HG02938 (cell line): ENCODE measurements at regions not wholly inside any gene's neighbourhood (a gene's known extent, or its start where the extent isn't known, plus 50 kb on each side); places are given as distances from the start of the nearest gene placed in this dataset.

Experiments
- ATAC-seq: cut with Tn5 transposase; IDR thresholded peaks from one replicate; pipeline ENCODE4 v1.9.1; 2021; ENCODE audit warnings: mild to moderate bottlenecking, moderate library complexity; ENCODE audit not compliant: unreplicated experiment

- no peak for ATAC-seq
Observed at GRCh38 chr7:34457329-34457728, 200.7 kb upstream of the NPSR1 start.

- ATAC-seq: no peak
Observed at GRCh38 chr7:34463830-34464229, 194.2 kb upstream of the NPSR1 start.

DNA sequence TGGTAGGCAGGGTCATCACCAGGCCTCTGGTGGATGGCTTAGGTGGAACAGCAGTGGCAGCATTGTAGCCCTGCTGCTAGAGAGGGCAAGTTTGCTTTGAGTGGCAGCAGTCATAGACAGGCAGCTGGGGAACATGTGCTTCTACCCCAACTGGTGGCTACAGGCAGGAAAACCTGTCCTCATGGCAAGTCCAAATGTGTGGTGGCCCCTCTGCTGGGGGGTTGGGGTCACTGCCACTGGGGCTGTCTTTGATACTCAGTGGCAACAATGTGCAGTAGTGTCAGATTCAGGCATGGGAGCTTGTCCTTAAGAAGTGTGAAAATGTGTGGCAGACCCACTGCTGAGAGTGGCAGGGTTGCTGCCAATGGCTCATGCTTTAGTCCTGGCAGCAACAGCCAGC, 186.2 kb upstream of the NPSR1 start:
- no peak for ATAC-seq

GRCh38 chr7:34486371-34486770, 171.6 kb upstream of the NPSR1 start:
- no peak for ATAC-seq

GRCh38 chr7:34487391-34488115, 170.5 kb upstream of the NPSR1 start:
- no peak for ATAC-seq

DNA sequence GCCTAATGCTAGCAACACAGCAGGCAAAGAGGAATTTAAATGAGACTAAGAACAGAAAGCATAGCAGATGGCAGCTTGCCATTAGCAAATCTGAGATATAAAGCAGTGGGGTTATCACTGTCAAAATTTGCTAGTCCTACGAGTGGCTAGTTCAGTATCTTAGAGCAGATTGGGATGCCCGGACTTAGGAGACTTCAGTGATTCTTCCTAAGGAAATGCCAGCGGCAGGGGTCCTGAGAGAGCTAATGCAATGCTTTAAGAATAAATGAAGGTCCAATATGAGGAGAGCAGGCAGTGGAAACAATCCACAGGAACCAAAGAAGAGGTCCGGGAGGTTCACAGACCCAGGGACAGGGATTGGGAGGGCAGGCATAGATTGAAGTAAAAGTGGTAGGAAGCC, 169.3 kb upstream of the NPSR1 start:
- no peak for ATAC-seq

GRCh38 chr7:34491899-34492298, 166.1 kb upstream of the NPSR1 start:
- ATAC-seq: no peak

- no peak for ATAC-seq
Observed at GRCh38 chr7:34493752-34494151, 164.3 kb upstream of the NPSR1 start.

GRCh38 chr7:34497153-34497777, 160.8 kb upstream of the NPSR1 start:
- ATAC-seq: no peak

DNA sequence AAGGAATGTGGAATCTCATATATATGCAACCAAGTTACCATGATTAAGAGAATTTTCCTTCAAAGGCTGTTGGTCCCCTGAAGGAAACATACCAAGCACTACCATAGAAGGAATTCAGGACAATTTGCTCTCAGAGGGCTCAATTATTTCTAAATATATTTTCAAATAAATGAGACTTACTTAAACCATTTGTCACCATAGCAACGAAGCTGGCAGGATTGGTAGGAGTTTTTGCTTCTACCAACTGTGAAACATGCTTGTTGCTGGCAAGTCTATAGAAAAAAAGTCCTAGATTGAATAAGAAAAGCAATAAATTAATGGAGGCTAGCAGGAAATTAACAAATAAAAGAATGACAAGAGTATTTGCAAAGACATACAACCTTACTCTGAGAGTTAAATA, 156.9 kb upstream of the NPSR1 start:
- ATAC-seq: no peak

- no peak for ATAC-seq
Observed at GRCh38 chr7:34507191-34507590, 150.8 kb upstream of the NPSR1 start.

GRCh38 chr7:34523226-34523918, 134.6 kb upstream of the NPSR1 start:
- no peak for ATAC-seq

DNA sequence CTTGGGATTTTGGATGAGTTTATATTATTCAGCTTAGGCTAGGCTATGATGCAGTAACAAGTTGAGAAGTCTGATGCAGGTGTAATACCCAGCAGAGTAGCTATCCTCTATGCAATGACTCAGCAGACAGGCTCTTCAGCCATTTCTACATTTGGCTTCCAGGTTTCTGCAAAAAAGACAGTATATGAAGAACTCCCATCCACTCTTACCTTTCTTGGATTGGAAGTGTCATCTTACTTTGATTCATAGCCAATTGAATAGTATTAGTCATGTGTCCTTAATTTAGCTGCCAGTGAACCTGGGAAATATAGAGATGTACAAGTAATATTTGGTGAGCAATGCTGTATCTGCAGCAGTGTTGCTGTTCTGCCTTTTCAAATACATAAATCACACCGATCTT, 127.8 kb upstream of the NPSR1 start:
- ATAC-seq: no peak

- no peak for ATAC-seq
Observed at GRCh38 chr7:34539003-34539402, 119.0 kb upstream of the NPSR1 start.

- ATAC-seq: no peak
Observed at GRCh38 chr7:34544621-34545020, 113.4 kb upstream of the NPSR1 start.

GRCh38 chr7:34550996-34551395, 107.0 kb upstream of the NPSR1 start:
- ATAC-seq: no peak

- no peak for ATAC-seq
Observed at GRCh38 chr7:34552502-34552901, 105.5 kb upstream of the NPSR1 start.

DNA sequence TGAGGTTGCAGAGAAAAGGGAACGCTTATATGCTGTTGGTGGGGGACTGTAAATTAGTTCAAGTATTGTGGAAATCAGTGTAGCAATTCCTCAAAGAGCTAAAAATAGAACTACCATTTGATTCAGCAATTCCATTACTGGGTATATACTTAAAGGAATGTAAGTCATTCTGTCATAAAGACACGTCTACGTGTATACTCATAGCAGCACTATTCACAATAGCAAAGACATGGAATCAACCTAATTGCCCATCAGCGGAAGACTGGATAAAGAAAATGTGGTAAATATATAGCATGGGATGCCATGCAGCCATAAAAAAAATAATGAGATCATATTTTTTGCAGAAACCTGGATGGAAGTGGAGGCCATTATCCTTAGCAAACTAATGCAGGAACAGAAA, 100.0 kb upstream of the NPSR1 start:
- ATAC-seq: no peak

- no peak for ATAC-seq
Observed at GRCh38 chr7:34564091-34564490, 93.9 kb upstream of the NPSR1 start.

DNA sequence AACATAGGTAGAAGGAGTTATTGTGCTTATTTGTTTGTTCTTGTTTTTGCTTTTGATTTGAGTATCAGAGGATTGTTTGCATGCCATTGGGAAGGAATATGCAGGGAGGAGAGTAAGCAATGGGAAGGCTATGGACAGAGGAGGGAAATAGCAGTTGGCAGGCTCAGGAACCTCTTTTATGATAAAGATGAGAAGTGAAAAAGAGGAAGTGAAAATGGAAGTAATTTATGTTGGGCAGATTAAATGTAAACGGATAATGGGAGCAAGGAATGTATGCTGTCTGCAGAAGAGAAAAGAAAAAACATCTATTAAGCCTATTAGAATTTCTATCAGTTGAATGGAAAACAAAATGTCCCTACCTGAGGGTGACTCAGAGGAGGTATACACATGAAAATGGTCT, 90.1 kb upstream of the NPSR1 start:
- ATAC-seq: no peak

DNA sequence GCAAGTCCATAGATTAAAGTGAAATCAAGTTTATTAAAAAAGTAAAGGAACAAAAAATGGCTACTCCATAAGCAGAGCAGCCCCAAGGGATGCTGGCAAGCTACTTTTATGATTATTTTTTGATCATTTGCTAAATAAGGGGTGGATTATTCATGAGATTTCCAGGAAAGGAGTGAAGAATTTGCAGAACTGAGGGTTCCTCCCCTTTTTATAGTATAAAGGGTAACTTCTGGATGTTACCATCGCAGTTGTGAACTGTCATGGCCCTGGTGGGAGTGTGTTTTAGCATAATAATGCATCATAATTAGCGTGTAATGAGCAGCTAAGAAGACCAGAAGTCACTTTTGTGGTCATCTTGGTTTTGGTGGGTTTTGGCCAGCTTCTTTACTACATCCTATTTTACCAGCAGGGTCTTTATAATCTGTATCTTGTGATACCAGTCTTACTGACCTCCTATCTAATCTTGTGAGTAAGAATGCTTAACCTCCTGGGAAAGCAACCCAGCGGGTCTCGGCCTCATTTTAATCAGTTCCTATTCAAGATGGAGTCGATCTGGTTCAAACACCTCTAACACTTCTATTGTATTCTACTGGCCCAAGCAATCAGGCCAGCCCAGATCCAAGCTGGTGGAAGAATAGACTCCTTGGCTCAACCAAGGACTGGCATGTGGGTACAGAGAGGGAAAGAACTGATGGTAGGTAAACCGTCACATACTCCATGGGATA, 87.9 kb upstream of the NPSR1 start:
- ATAC-seq: no peak

GRCh38 chr7:34575006-34575405, 83.0 kb upstream of the NPSR1 start:
- ATAC-seq: no peak
